OCI-LY1 (cell line): ENCODE measurements at regions not wholly inside any gene's neighbourhood (a gene's known extent, or its start where the extent isn't known, plus 50 kb on each side); places are given as distances from the start of the nearest gene placed in this dataset.

Experiments
- EZH2 ChIP-seq: fragments of 200-600 bp; sonication (generic), shearing (Covaris generic); IDR thresholded peaks from 2 replicates; pipeline ENCODE4 v1.8.0; 2017; ENCODE audit warnings: borderline replicate concordance, mixed run types, mild to moderate bottlenecking, antibody characterized with exemption, low read length, moderate library complexity, mixed read lengths
- TF ChIP-seq, protein P1 (sequence below): fragments of 200-600 bp; sonication (generic), shearing (Covaris generic); IDR thresholded peaks from 2 replicates; pipeline ENCODE4 v1.5.1; 2017; ENCODE audit warnings: mild to moderate bottlenecking, antibody characterized with exemption, low read length, moderate library complexity, mixed read lengths

GRCh38 chr18:10249270-10249669, 205.2 kb upstream of the APCDD1 start:
- TF ChIP-seq, protein P1, sequence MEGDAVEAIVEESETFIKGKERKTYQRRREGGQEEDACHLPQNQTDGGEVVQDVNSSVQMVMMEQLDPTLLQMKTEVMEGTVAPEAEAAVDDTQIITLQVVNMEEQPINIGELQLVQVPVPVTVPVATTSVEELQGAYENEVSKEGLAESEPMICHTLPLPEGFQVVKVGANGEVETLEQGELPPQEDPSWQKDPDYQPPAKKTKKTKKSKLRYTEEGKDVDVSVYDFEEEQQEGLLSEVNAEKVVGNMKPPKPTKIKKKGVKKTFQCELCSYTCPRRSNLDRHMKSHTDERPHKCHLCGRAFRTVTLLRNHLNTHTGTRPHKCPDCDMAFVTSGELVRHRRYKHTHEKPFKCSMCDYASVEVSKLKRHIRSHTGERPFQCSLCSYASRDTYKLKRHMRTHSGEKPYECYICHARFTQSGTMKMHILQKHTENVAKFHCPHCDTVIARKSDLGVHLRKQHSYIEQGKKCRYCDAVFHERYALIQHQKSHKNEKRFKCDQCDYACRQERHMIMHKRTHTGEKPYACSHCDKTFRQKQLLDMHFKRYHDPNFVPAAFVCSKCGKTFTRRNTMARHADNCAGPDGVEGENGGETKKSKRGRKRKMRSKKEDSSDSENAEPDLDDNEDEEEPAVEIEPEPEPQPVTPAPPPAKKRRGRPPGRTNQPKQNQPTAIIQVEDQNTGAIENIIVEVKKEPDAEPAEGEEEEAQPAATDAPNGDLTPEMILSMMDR, result no peak
- TF ChIP-seq EZH2, result no peak
